Fibroblast of villous mesenchyme (primary cell): ENCODE measurements at regions not wholly inside any gene's neighbourhood (a gene's known extent, or its start where the extent isn't known, plus 50 kb on each side); places are given as distances from the start of the nearest gene placed in this dataset.

Experiments
- DNase-seq: peaks from one replicate; pipeline ENCODE4 v3.0.0-alpha.2; 2010; ENCODE audit warnings: low read depth
- H3K4me3 ChIP-seq: 2 replicates; pipeline ENCODE4 v1.5.1; 2011; ENCODE audit warnings: low read depth, mild to moderate bottlenecking, low read length
- TF ChIP-seq, protein P1 (sequence below): IDR thresholded peaks from 2 replicates; pipeline ENCODE4 v1.5.1; 2012; ENCODE audit warnings: low read depth, mild to moderate bottlenecking, low read length; ENCODE audit not compliant: insufficient read depth

DNA sequence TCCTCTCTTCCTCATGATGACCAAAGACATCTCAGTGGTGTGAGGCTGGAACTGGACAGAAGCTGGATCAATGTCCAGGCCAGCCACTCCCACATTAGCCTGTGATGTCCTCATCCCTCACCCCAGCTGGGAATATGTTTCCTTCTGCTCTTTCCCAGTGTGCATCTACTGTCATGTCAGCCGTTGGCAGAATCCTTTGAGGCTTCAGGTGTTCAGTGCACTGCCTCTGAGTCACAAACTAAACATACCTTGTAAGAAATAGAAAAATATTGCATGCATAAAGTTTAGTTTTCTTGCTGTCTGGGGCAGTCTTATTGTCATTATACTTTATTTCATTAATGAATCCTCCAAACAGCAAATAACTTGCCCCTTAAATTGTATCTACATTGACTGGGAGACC lies 161.6 kb upstream of the RASGRP1 start:
- no peak overlapping the region for H3K4me3 ChIP-seq

GRCh38 chr15:38733331-38733730 lies 168.7 kb upstream of the RASGRP1 start:
- TF ChIP-seq, protein P1, sequence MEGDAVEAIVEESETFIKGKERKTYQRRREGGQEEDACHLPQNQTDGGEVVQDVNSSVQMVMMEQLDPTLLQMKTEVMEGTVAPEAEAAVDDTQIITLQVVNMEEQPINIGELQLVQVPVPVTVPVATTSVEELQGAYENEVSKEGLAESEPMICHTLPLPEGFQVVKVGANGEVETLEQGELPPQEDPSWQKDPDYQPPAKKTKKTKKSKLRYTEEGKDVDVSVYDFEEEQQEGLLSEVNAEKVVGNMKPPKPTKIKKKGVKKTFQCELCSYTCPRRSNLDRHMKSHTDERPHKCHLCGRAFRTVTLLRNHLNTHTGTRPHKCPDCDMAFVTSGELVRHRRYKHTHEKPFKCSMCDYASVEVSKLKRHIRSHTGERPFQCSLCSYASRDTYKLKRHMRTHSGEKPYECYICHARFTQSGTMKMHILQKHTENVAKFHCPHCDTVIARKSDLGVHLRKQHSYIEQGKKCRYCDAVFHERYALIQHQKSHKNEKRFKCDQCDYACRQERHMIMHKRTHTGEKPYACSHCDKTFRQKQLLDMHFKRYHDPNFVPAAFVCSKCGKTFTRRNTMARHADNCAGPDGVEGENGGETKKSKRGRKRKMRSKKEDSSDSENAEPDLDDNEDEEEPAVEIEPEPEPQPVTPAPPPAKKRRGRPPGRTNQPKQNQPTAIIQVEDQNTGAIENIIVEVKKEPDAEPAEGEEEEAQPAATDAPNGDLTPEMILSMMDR, result no peak
- no peak overlapping the region for H3K4me3 ChIP-seq
- no peak for DNase-seq

More for the DNA sequence above, 161.6 kb upstream of the RASGRP1 start:
- DNase-seq, result no peak
- TF ChIP-seq, protein P1, result no peak

DNA sequence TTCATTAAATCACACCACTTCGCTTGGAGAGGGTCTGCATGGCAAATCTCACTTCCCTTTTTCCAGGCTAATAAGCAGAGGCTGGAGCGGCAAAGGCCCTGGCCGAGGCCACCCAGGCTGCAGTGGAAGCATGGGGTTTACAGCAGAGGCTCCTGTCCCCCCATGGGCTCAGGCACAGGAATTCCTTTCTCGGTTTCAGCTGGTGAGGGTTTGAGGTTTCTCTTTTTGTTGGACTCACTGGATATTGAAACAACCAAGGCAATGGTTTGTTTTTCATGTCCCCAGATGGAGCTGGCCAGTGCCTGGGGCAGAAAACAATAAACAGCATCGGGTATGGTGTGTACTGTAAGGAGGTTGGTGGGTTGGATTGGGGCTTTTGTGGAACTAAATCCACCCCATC lies 175.6 kb upstream of the RASGRP1 start:
- DNase-seq, result no peak
- TF ChIP-seq, protein P1, result no peak
- H3K4me3 ChIP-seq, result no peak overlapping the region

GRCh38 chr15:38743147-38743546 lies 178.5 kb upstream of the RASGRP1 start:
- TF ChIP-seq, protein P1, result no peak
- no peak for DNase-seq

GRCh38 chr15:38745126-38745525 lies 180.5 kb upstream of the RASGRP1 start:
- no peak overlapping the region for H3K4me3 ChIP-seq
- TF ChIP-seq, protein P1, result no peak
- peak; percentile 65 for DNase-seq

More at GRCh38 chr15:38743147-38743546, 178.5 kb upstream of the RASGRP1 start:
- H3K4me3 ChIP-seq, result no peak overlapping the region

- H3K4me3 ChIP-seq, result no peak overlapping the region
- no peak for DNase-seq
- TF ChIP-seq, protein P1, result no peak
These were observed 181.0 kb upstream of the RASGRP1 start for GRCh38 chr15:38745626-38746025.

DNA sequence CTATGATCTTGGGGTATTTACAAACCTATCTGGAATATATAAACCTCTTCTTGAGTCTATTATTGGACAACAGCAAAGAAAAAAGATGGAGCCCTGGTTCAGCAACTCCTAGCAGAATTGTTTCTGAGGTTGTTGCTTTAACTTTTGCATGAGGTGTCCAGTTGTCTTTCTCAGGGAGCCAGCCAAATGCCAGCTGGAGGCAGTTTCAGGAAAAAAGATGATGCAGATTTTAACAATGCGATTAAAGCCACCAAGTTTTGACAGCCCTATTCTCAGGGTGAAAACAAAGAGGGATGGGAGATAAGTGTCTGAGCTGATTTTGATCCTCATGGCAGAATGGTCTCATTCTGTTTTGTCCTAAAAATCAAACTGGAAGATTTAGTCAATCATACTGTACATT lies 181.6 kb upstream of the RASGRP1 start:
- TF ChIP-seq, protein P1, result no peak
- DNase-seq, result no peak
- H3K4me3 ChIP-seq, result no peak overlapping the region
